Putamen (tissue), 1 donor: ENCODE measurements at regions not wholly inside any gene's neighbourhood (a gene's known extent, or its start where the extent isn't known, plus 50 kb on each side); places are given as distances from the start of the nearest gene placed in this dataset.
A peak's percentile ranks its signal among the peaks of the same experiment; 100 is the strongest.
"Not testable (repeated sequence)": the region's sequence is repeated elsewhere in the genome, so short reads cannot be mapped to it uniquely, and the experiment has no call there.

ENCODE experiments used
- DNase-seq: peaks from one replicate; pipeline ENCODE4 v3.0.0-alpha.2; 2016; ENCODE audit warnings: low spot score

DNA sequence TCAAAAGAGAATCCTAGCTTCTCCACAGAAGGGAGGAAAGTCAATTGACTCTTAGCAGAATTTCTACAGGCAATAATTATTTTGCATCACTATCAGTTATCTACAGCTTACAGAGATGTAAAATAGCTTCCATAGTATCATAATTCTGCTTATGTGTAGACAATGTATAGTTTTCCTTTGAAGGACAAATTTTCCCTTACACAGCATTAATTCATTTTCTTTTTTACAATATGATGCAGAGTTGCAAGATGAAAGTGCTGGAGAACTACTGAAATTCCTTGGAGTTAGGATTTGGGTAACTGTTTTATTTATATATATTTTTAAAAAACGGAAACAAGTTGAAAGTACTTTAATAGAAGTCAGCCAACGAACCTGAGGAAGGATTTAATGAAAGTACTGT, 111.0 kb upstream of the CPHXL start:
- DNase-seq, result no peak

DNA sequence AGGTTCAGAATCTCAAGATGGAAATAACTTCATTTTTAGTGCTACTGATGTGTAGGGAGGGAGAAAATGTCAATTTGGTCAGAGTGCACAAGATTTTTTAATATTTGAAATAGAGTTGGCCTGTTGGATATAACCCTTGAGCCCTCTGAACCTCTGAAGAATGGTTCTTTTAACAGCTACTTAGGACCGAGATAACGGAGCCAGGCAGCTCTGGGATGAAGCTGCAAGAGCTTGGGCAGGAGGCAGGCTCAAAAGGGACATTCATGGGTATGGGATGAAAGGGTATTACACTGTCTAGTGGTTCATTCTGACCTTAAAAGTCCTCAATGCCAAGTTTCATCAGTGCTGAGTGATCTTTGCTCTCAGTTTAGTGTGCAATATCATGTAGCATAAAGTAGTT, 111.4 kb upstream of the CPHXL start:
- DNase-seq, result no peak

DNA sequence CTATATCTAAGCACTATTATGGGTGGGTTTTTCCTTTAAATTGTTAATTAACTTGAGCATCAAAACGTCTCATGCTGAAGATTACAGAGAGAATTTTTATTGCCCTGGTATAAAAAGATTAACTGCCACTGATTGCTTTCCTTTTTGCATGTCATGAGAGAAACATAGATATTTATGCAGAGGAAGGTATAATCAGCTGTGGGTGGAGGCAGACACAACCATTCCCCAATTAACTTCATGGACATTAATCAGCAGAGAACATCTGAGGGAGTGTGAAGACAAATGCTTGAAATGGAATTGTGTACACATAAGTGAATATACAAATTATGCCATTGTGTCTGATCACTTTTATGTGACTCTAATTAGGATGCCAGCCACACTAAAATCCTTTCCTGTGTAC, 115.2 kb upstream of the CPHXL start:
- DNase-seq, result no peak

DNA sequence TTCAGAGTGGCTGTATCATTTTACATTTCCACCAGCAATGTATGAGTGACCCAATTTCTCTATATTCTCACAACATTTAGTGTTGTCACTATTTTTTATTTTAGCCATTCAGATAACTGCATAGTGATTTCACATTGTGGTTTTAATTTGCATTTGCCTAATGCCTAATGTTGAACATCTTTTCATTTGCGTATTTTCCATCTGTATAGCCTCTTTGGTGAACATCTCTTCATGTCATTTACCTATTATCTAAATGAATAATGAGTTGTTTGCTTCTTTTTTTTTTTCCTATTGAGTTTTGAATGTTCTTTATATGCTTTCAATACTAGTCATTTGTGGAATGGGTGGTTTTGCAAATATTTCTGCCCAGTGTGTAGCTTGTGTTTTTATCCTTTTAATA, 120.9 kb upstream of the CPHXL start:
- no peak for DNase-seq

DNA sequence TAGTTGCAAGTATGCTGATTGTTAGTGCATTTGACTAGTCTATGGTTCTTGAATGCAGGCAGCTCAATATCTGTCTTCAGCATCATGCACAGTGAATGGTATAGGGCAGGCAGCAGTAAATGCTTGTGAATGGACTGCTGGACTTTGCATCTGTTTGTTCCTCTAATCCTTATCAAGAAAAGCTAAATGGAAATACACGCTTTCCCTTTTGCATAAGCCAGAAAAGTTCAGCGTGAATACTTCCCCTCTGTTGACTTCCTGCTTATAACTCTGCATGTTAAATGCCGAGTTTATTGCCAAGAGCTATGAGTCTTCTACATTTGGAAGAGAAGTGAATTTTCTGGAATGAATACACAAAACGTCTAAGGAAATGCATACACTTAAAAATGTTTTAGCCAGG, 127.9 kb upstream of the CPHXL start:
- no peak for DNase-seq

DNA sequence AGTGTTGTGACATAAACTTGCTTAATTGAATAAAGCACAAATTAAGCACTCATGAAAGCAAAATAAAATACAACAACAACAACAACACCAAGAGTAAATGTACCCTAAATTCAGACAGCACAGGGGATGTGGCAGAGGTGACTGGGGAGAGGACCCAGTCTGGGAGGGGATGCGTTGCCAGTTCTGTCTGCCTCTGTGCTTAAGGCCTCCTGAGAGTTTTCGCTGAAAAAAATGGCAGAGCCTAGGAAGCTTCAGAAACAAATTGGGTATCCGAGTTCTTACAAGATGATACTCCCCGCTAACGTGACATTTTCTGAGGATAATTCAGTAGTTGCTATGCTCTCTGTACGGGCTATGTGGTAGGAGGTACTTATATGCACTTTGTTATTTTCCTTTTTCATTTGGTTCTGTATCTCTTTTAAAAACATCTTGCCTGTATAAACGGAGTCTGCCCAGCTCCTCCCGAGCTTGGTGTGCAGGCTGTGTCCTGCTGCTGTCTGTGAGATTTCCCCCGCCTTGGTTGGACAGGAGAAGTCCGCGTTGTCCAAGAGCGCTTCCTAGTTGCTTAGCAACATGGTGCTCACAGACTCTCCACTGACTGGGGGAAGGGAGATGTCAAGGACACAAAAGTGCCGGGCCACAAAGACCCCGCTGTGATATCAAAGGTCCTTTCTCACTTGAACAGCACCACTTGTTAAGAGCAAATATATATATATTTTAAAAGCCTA, 134.2 kb upstream of the CPHXL start:
- DNase-seq, result peak; percentile 79

DNA sequence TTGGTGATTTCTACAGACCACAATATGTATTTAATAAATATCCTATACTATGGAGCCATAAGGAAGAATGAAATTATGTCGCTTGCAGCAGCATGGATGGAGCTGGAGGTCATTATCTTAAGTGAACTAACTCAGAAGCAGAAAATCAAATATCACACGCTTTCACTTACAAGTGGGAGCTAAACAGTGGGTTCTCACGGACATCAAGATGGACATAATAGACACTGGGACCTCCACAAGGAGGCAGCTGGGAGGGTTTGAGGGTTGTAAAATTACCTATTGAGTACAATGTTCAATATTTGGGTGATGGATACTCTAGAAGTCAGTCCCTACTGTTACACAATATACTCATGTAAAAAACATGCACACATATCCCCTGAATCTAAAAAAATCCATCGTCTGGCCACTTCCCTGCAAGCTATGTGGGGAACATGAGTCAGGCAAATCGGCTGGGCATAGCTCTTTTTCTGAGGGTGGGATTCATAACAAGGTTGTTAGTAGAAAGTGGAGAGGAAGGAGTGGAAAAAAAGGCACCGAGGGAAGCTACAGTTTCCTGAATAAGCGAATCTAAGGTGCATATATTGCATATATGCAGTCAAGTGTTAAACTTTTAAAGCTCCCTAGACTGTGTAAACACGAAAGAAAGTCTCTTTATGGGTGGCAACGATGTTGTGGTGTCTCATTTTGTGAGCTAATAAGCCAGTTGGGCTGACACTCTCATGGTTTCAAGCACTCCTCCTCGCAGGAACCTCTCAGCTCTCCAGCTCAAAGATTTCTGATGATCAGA, 135.2 kb upstream of the CPHXL start:
- no peak for DNase-seq

DNA sequence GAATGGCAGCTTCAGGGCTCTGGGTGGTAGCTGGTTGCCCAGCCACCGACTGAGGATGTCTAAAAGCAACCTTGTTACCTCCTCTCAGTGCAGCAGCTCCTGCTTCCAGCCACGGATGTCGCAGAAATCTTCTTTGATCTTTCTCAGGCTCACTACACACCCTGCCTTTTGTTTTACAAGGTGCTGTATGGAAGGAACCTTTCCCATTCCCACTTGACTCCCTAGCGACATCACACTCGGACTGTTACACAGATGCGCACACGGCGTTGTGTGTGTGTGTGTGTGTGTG, 135.8 kb upstream of the CPHXL start:
- no peak for DNase-seq

DNA sequence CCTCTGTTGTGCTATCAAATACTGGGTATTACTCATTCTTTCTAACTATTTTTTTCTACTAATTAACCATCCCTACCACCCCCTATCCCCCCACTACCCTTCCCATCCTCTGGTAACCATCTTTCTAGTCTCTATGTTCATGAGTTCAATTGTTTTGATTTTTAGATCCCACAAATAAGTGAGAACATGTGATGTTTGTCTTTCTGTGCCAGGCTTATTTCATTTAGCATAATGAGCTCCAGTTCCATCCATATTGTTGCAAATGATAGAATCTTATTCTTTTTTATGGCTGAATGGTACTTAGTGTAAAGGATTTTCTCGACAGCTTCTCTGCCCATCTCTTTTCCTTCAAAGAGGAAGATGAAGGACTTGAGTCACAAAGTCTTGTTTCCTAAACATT, 138.0 kb upstream of the CPHXL start:
- no peak for DNase-seq

DNA sequence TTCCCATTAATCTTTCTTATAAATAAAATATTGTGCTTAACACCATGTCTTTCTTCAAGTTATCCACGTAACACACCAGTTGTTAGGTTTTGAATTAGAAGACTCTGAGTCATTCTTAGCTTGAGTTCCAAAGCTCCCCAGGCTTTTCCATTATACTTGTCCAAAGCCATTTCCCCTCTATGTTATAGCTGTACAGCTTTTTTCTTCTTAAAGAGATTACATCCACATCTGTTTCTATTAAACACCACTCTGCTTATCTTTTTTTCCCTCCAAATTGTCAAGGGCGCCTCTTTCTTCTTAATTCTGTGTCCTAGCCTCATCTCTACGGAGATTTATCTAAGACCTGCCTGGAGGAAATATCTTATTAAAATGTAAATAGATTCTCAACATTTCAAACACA, 139.4 kb upstream of the CPHXL start:
- DNase-seq, result no peak

DNA sequence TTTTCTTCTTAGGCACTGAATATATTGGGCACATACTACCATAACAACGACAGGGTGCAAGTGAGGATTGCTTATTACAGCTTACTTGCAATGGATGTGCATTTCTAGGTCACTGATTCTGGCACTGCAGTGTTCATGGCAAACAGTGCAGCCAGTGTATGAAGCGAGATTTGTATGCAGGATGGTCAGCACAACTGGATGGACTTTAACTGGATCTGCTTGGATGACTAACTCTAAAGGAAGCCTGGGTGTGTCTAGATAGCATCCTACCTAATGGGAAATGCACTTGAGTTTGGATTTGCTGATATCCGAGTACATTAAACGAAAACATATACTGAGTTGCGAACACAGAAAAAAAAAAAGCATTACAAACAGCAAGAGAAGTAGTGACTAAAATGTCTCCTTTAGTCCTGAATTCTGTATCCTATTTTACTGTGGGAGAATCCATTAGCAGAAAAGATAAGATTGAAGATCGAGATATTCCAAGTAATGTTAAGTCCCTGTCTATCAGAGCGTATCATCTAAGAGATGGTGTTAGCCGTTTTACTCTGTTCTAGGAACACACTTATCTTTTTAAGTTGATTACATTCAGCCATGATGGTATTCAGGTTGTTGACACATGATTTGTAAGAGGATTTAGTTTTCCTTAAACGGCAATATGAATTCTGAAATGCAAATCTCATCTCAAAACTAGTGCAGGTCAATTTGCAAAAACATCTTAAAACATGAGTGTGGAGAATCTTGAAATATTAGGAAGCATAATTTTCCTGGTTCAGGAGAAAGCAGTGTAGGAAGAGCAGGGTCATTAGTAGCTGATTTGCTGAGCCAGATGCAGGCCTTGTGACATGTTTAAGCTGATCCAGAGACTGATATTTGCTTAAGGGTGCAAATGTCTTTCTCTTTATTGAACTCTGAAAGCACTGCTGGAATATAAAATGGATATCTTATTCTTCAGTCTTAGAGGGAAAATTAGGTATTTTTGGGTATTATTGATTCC, 142.6 kb upstream of the CPHXL start:
- DNase-seq, result peak; percentile 40

DNA sequence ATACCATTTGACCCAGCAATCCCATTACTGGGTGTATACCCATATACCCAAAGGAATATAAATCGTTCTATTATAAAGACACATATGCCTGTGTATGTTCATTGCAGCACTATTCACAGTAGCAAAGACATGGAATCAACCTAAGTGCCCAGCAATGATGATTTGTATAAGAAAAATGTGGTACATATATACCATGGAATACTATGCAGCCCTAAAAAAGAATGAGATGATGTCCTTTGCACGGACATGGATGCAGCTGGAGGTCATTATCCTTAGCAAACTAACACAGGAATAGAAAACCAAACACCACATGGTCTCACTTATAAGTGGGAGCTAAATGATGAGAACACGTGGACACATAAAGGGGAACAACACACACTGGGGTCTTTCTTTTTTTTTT, 155.0 kb upstream of the CPHXL start:
- DNase-seq, result not testable (repeated sequence)

DNA sequence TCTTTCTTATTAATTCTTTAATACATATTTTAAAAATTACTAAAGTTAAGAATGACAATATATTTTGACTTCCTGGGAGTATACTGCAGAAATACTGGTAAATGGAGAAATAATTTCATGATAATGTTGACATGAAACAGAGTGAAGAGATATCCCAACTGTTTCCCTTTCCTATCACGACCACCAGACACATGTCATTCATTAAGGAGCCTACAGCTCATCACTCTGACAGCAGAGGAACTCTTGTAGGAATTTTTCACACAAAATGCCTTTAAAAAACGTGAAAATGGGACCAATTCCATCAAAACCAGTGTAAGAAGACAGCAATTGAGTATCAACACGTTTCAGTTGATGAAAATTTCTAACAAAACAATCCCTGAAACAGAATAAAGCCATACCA, 172.9 kb upstream of the CPHXL start:
- no peak for DNase-seq

DNA sequence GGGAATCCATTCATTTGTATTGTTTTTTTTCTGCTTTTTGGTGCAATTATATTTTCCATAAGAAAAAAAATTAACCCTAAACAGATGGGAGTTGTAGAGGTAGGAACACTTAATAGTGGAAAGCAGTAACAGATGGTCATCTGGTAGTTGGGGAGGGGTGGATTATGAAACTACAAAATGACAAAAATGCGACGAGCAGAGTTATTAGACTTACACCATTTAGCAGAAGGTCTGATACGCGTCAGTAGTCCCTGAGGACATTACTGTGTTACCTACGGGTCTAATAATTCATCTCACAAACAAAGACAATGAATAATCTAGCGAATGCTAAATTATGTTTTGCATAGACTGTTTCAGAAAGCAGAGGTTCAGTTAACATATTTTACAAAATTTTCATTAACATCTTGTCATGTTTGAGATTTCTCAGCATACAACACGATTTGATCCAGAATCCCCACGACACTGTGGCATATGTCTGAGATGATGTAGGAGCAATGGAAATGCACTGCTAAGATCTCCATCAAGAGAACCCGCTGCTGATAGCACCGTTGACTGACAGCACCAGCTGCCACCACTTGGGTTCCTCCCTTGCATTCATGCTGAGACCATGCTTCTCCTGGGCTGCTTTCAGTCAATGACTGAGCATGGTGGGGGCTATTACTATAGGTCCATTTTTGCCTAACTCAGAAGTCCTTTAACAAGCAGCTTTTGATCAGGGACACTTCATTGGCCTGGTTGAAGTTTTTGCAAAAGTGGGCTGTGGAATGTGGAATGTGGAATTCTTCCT, 182.2 kb upstream of the CPHXL start:
- DNase-seq, result no peak

DNA sequence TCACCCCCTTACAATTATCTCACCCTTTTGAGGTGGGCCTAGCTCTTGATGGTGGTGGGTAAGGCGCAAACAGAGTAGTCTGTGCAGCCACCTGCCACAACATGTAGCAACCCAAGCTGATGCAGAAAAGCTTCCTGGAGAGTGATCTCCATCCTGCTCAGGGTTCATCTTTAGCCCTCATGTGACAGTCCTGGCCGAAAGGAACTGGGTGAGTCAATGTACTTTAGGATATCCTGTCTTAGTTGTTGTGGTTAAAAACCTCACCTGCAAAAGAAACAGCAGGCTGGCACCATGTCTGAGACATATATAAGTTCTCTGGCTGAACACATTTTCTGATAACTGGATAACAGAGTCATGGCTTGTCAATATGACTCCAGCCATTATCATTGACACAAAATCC, 183.5 kb upstream of the CPHXL start:
- DNase-seq, result no peak

DNA sequence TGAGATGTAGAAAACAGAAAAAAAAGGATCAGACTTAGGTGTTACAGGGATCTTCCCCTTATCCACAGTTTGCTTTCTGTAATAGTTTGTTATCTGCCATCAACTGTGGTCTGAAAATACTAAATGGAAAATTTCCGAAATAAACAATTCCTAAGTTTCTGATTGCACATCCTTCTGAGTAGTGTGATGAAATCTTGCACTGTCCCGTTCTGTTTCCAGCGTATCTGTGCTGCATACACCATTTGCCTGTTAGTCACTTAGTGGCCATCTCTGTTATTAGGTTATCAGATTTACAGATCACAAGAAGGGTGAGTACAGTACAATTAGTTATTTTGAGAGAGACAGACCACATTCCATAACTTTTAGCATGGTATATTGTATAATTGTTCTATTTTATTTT, 185.6 kb upstream of the CPHXL start:
- no peak for DNase-seq

DNA sequence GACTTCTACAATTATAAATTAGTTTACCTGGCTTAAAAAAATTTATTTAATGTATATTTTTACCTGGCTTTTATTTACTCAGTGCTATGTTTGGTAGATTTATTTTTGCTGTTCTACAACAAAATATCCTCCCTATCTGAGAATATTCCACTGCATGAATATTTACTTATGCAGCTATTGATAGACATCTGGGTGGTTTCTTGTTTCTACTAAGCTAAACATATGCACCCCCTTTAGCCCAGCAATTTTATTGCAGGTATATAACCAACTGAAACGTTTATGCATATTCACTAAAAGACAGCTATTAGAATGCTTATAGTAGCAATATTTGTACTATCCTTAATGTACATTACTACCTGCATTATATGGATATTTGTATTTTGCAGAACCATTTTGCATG, 187.7 kb upstream of the CPHXL start:
- DNase-seq, result no peak

DNA sequence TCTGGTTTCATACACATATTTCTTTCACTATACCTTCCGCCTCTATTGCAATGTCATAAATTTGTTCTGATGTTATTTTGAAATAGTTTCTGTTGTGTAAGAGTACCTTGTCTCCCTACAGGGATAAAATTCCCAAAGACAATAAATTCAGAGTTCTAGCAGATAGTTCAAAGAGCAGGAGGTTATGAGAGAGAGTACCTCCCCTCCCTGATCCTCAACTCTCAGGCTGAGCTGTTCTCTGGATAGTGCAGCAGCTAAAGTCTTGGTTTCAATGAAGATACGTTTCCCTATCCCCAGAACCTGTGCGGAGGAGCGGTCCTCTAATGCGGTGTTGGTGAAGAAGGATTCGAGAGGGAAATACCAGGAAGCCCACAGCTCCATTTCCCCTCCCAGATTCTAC, 190.2 kb upstream of the CPHXL start:
- no peak for DNase-seq

DNA sequence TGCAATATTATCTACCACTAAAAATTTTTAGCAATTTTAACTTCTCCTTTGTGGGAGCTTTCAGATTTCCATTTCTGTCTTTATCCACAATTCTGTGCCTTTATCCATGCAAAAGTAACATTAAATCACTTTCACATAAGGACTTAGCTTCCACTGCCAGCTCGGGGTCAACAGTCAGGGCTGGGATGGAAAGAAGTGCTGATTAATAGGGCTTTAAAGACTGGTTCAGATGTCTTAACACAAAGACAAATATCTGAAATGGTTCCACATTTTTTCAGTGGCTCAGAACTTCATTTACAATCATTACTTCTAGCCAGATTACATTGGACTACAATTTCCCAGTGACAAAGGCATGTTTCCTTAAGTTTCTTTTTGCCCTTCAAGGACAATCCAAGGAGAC, 191.8 kb upstream of the CPHXL start:
- no peak for DNase-seq

DNA sequence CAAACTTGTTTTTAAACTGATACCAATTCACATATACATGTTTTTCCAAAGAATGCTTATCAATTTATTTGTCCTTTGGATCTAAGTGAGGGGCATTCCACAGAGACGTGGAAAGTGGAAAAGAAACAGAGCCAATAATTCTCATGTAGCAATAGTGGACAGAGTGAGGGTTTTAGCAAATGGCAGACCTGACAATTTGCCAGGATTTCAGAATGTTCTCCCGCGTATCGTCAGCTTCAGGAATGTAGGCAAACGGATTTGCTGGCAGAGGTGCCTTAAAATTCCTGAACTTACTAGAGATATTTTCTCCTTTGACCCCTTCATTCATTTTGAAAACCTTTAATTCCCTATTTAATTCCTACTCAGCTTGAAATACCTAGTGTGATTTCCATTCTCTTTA, 193.4 kb upstream of the CPHXL start:
- DNase-seq, result peak; percentile 16

DNA sequence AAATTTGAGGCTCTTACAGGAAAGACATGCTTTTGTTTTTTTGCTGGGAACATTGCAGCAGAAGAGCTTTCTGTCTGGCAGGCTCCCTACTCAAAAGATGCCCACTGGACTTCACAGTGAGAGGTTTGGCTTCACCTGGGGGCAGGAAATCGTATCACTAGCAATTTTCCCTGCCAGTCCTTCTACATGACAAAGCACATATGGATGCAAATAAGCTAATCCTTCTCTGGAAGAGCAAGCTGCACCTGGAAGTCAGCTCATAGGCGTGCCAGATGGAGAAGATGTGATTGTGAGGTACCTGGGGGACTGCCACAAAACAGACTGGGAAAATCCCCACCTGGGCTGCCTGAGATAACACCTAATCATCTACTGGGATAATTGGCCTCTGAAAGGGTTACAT, 195.0 kb upstream of the CPHXL start:
- DNase-seq, result no peak

DNA sequence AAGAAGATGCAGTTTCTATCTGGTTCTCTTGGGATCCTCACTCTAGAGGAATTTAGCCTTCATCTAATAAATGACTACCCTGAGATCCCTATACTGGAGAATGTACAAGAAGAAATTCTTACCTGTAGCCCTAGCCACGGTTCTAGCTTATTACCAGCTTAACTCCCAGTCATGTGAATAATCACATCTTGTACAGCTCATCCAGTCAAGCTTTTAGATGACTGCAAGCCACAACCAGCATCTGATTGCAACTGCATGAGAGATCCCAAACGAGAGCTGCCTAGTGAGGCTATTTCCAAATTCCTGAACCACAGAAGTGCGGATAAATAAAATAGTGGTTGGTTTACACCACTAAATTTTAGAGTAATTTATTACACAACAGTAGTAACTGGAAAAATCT, 196.0 kb upstream of the CPHXL start:
- DNase-seq, result no peak
